NCI-H69 (cell line): ENCODE measurements at regions not wholly inside any gene's neighbourhood (a gene's known extent, or its start where the extent isn't known, plus 50 kb on each side); places are given as distances from the start of the nearest gene placed in this dataset.

Experiments
- DNase-seq: peaks from one replicate; lab custom pipeline; 2025; lab: John Stamatoyannopoulos, UW

GRCh38 chr9:107431461-107431860 lies 58.1 kb downstream of the KLF4 start:
- DNase-seq: no peak

- DNase-seq: no peak
These were observed 59.5 kb downstream of the KLF4 start for GRCh38 chr9:107430071-107430470.

DNA sequence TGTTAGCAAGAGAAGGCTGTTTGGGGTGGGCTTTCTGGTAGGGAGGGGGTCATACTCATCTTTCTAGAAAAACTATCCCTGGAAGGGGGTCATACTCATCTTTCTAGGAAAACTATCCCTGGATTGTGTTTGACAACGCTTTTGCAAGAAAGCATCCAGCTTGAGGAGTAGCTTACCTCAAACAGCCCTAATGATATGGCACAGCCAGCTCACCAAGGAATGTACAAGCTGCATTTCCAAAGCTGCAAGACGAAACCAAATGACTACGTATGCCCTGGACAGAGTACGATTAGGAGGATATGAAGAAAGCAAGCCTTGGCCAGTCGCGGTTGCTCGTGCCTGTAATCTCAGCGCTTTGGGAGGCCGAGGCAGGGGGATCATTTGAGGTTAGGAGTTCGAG lies 63.4 kb downstream of the KLF4 start:
- no peak for DNase-seq

GRCh38 chr9:107425101-107426025 lies 64.2 kb downstream of the KLF4 start:
- peak; percentile 48 for DNase-seq

- DNase-seq: no peak
These were observed 66.0 kb downstream of the KLF4 start for GRCh38 chr9:107423540-107423939.

DNA sequence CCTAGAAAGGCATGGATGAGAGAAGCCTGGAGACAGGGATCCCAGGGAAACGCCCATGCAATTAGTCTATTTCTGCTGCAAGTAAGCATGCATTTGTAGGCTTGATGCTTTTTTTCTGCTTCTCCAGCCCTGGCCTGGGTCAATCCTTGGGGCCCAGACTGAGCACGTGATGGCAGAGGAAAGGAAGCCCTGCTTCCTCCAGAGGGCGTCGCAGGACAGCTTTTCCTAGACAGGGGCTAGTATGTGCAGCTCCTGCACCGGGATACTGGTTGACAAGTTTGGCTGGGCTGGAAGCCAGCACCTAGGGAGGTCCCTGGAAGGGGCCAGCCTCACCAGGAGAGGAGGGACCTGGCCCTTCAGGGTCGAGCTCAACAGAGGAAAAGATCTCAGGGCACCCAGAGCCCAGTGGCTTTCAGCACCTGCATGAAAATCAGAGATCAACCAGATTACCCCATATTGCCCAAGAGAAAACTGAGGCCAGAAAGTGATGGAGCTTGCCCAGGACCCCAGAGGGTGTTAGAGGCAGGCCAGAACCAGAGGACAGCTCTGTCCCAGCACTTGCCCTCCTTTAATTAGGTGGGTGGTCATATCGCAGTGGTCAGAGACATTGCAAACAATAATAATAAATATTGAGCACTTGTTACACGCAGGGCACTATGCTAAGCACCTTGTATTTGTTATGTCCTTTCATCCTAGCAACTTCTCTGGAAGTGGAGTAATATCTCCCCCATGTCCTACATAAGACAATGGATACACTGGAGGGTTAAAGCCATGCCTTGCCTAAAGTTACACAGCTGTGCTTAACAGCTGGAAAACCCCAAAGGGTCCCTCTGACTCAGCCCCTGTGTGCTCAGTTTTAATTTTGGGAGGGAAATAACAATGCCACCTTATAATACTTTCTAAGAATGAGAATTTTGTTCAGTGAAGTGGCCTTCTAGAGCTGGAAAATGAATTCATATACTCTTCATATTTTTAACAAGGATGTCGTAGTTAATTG lies 67.1 kb downstream of the KLF4 start:
- DNase-seq: peak; percentile 93

- no peak for DNase-seq
These were observed 79.1 kb downstream of the KLF4 start for GRCh38 chr9:107410420-107410819.

DNA sequence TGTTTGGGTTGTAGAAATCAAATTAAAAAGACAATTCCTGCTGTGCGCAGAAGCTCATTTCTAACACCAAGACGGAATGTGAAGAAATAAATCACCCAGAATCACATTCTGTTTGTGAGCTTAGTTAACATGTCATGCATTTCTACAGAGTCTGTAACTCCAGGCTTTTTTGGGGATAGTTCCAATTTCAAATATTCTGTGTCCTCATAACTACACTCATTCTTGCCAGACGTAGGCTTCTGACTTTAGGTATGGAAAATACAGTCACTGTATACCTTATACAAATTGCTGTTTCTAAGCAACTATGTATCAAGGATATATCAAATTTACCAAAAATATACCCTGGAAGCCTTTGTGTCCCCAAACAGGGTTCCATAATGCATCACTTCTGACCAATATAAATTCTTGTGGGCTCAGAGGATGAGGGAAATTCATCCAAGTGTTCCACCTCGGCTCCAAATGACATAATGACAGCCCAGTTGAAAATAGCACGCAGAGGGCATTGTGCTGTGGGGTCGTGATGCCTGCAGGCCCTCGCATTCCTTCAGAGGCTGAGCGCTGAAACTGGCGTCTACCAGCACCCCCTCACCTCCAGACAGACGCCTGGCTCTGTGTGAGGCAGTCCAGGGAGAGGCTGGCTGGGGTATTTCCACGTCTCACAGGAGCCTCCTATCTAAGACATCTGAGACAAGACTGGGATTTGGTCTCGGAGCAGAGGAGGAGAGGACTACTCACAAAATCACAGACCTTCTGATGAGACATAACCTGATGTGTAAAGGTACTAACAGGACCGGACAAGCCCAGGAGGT lies 79.8 kb downstream of the KLF4 start:
- no peak for DNase-seq

DNA sequence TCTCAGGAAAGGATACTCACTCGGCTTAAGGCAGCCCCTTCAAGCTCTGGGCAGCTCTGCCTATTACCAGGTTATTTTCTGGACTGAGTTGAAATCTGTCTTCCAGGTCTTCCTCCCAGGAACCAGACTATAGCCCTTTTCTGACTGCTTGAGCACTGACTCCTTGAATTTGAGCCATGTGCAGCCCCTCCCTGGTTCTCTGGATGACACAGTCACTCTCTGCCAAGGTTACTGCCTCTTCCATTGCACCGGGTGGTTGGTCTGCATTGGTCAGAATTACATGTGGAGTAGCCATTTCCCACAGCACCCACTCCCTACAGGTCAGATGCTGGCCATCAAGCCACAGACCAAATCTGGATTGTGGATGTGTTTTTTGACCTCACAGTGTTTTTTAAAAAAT lies 81.9 kb downstream of the KLF4 start:
- no peak for DNase-seq

DNA sequence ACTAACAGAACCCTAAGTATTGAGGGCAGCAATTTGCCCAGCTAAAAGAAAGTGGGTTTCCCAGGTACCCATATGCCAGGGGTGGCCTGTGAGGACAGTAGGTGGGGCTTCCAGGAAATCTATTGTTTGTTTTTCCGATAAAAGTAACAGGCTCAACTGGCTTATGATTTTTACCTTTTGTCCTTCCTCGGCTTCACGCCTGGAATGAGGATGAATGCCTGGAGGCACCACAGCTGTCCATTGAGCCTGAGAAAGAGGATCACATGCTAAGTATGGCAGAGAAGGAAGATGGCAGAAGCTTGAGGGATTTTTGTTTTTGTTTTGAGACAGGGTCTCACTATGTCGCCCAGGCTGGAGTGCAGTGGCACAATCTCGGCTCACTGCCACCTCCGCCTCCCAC lies 84.1 kb downstream of the KLF4 start:
- DNase-seq: peak; percentile 23

- no peak for DNase-seq
These were observed 84.8 kb downstream of the KLF4 start for GRCh38 chr9:107404736-107405135.

DNA sequence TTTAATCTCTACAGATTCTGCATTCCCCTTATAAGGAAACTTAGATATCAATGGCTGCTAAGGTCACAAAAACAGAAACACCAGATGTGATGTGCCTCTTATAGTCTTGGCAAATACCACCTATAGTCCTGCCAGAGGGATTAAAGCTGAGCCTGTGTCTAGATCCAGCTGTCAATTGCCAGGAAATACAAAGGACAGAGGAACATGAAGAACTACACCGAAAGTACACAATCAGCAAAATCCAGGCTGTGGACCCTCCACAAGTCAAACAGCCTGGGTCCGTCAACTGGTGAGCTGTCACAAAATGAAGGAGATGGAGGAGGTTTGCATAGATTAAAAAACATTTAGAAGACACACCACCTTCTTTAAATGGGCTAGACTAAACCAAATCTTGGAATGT lies 85.4 kb downstream of the KLF4 start:
- DNase-seq: no peak

GRCh38 chr9:107397076-107398044 lies 92.2 kb downstream of the KLF4 start:
- no peak for DNase-seq

GRCh38 chr9:107394264-107394663 lies 95.3 kb downstream of the KLF4 start:
- no peak for DNase-seq

DNA sequence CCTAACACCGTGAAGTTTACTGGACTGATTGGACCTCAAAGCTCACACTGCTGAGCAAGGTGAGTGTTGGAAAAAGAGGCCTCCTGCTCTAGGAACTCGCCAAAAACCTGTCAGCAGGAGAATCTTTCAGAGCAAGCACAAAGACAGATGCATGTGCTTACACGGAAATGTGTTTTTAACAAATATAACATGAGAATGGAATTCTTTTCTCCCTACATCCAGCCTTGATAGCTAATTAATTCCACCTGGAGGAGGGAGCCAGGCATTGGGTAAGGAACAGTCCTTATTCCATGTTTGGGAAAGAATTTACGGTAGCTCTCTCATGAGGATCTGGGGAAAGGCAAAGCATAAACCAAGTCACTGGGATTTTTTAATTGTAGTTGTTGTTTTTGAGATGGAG lies 98.8 kb downstream of the KLF4 start:
- no peak for DNase-seq

DNA sequence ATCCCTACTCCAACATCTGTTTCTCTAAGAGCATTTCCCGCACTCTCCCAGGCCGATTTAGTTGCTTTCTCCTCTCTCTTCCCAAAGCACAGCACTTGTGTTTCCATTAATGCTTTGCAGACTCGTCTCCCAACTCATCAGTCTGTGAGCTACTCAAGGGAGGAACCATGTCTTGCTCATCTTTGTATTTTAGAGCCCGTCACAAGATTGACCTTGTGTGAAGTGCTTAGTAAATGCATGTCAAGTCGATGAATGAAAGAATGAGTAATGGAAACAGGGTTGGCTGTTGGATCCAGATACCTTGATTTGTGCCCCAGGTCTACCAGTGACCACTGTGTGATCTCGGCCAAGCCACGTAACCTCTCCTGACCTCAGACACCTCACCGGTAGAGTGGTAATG lies 99.3 kb downstream of the KLF4 start:
- no peak for DNase-seq

GRCh38 chr9:107389617-107390071 lies 99.9 kb downstream of the KLF4 start:
- no peak for DNase-seq

DNA sequence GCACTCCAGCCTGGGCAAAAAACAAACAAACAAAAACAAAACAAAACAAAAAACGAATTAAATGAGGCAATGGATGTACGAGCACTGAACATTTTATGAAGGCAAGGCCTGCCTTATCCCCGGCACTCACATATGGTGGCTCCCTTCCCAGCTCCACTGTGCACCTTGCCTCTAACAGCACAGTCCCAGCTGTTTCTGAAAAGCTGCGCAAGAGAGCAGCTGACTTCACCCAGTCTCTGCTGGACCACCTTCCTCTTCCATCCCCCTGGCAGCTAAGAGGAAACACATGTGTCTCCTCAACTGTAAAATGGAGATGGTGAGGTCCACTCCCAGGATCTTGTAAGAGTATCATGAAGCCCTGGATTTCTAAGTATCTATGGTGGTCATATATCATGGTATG lies 100.7 kb downstream of the KLF4 start:
- no peak for DNase-seq

DNA sequence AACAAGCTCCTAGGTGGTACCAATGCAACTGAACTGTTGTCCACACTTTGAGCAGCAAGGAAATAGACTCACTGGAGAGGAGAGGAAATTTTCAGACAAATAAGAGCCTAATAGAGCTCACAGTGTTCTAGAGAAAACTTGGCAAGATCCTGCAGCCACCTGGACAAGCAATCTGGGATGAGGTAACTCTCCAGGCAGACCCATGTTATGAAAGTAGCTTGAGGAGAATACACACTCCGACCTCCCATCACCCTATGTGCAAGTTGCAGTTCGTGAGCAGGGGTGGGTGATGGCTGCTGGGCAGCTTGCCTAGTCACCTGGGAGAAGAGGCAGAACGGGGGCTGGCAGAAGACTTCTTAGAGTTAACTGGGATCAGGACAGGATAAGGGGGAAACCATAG lies 102.2 kb downstream of the KLF4 start:
- DNase-seq: no peak

DNA sequence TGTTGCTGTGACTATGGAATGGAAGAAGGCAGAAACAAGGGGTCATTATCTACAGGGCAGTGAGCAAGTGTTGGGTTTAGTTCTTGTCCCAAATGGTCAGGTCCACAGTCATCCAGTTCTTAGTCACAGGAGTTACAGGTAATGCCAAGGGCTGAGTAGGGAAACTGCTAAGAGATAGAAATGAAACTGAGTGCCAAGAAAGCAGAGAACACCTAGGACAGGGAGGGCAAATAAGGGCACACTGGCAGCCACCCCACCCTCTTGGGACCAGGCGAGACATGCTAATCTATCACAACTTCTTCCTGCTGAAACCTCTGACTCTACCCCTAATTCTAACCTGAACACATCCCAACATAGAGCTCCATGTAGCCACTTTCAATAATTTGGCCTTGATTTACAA lies 103.2 kb downstream of the KLF4 start:
- DNase-seq: no peak
